Kidney epithelial cell (primary cell): ENCODE measurements at regions not wholly inside any gene's neighbourhood (a gene's known extent, or its start where the extent isn't known, plus 50 kb on each side); places are given as distances from the start of the nearest gene placed in this dataset.

Source experiments
- DNase-seq: peaks from one replicate; pipeline ENCODE4 v3.0.0-alpha.2; 2010; ENCODE audit warnings: low read depth
- H3K27me3 ChIP-seq: 2 replicates; pipeline ENCODE4 v1.6.0; 2011; ENCODE audit warnings: low read length; ENCODE audit not compliant: control insufficient read depth, insufficient read depth
- H3K36me3 ChIP-seq: 2 replicates; pipeline ENCODE4 v1.5.1; 2011; ENCODE audit warnings: low read length; ENCODE audit not compliant: control insufficient read depth, insufficient read depth
- H3K4me3 ChIP-seq: 2 replicates; pipeline ENCODE4 v1.5.1; 2011; ENCODE audit warnings: low read depth, mild to moderate bottlenecking, control low read depth, low read length
- TF ChIP-seq, protein P1 (sequence below): IDR thresholded peaks from 2 replicates; pipeline ENCODE4 v1.5.1; 2011; ENCODE audit warnings: mild to moderate bottlenecking, moderate library complexity, low read length, control low read depth, inconsistent platforms; ENCODE audit not compliant: insufficient read depth, poor library complexity, severe bottlenecking

DNA sequence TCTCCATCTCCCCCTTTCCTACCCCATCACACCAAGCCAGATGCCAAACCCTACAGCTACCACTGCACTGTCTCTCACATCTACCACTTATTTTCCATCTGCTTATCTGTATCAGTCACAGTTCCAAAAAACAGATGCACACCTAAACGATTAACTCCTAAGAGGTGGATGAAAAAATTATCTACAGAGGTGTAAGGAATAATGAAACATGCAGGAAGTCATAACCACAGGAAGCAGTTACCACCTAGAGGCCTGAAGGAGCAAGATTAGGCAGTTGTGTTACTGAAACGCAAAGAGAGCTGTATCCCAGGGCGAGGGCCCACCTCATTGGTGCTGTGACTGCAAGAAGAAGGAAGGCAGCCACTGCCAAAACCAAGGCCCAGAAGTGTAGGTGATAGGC is 87.8 kb upstream of the FAM241A start:
- Histone ChIP-seq H3K4me3 (no peak overlapping the region), H3K36me3 (no peaks in the 10 kb centered on the region), H3K27me3 (no peaks in the 10 kb centered on the region)
- TF ChIP-seq, protein P1, sequence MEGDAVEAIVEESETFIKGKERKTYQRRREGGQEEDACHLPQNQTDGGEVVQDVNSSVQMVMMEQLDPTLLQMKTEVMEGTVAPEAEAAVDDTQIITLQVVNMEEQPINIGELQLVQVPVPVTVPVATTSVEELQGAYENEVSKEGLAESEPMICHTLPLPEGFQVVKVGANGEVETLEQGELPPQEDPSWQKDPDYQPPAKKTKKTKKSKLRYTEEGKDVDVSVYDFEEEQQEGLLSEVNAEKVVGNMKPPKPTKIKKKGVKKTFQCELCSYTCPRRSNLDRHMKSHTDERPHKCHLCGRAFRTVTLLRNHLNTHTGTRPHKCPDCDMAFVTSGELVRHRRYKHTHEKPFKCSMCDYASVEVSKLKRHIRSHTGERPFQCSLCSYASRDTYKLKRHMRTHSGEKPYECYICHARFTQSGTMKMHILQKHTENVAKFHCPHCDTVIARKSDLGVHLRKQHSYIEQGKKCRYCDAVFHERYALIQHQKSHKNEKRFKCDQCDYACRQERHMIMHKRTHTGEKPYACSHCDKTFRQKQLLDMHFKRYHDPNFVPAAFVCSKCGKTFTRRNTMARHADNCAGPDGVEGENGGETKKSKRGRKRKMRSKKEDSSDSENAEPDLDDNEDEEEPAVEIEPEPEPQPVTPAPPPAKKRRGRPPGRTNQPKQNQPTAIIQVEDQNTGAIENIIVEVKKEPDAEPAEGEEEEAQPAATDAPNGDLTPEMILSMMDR: no peak
- DNase-seq: no peak

DNA sequence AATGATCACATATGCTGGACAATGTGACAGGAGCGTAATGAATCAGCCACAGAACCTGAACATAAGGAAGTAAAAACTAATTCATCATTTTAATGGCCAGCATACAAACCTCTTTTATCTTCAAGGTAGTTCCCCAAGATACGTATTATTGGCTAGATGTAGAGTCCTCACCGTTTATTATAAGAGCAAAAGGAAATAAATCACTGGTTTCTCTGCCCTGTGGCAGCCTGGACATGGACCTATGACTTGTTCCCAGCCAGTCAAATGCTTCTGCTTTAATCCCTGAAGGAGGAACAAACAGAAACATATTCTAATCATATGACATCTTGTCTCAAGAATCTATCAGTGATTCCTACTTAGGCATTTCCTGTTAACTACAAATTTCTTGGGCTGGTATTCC is 86.8 kb upstream of the FAM241A start:
- H3K36me3 ChIP-seq: no peaks in the 10 kb centered on the region
- no peak overlapping the region for H3K4me3 ChIP-seq
- no peaks in the 10 kb centered on the region for H3K27me3 ChIP-seq
- DNase-seq: no peak
- TF ChIP-seq, protein P1: no peak

DNA sequence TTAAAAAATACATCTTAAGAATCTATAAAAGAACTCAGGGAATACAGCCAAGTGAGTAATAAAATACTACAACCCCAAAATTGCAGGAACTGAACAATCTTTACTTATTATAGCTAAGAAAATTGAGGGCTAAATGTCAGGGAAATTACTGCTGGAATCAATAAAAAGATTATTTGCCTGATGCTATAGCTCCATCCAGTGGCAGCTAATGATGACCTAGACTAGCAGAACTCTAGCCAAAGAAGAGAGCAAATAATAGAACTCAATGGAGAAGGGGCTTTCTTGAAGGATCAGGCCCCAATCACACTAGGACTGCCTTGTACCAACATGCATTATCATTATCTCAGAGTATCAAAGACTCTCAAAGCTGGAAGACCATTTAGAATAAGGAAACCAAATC is 85.0 kb upstream of the FAM241A start:
- no peaks in the 10 kb centered on the region for H3K36me3 ChIP-seq
- TF ChIP-seq, protein P1: peak; percentile 61
- H3K4me3 ChIP-seq: no peak overlapping the region
- no peaks in the 10 kb centered on the region for H3K27me3 ChIP-seq
- no peak for DNase-seq

DNA sequence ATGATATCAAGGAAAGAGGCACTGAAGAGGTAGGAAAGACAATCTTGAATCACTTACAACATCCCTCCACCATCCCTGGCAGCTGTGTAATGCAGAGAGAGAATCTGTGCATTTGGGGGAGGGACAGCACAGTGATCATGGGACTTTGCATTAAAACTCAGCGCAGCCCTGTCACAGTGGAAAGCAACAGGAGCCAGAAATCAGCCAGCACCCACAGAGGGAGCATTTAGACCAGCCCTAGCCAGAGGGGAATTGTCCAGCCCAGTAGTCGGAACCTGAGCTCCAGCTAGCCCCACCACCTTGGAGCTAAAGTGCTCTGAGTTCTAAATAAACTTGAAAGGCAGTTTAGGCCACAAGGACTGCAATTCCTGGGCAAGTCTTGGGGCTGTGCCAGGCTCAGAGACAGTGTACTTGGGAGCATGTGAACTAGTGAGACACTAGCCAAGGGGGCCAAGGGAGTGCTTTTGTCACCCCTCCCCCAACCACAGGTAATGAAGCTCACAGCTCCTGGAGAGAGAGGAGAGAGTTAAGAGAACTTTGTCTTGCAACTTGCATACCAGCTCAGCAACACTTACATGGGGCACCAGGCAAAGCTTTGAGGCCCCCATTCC is 83.9 kb upstream of the FAM241A start:
- no peaks in the 10 kb centered on the region for H3K27me3 ChIP-seq
- H3K36me3 ChIP-seq: no peaks in the 10 kb centered on the region
- no peak for DNase-seq
- TF ChIP-seq, protein P1: no peak
- no peak overlapping the region for H3K4me3 ChIP-seq

DNA sequence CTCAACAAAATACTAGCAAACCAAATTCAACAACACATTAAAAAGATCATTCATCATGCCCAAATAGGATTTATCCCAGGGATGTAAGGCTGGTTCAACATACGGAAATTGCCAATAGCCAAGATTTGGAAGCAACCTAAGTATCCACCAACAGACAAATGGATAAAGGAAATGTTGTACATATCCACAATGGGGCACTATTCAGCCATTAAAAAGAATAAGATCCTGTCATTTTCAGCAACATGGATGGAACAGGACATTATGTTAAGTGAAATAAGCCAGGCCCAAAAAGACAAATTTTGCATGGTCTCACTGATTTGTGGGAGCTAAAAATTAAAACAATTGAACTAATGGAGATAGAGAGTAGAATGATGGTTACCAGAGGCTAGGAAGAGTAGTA is 82.0 kb upstream of the FAM241A start:
- DNase-seq: no peak
- no peaks in the 10 kb centered on the region for H3K27me3 ChIP-seq
- no peaks in the 10 kb centered on the region for H3K36me3 ChIP-seq
- H3K4me3 ChIP-seq: no peak overlapping the region
- TF ChIP-seq, protein P1: no peak

DNA sequence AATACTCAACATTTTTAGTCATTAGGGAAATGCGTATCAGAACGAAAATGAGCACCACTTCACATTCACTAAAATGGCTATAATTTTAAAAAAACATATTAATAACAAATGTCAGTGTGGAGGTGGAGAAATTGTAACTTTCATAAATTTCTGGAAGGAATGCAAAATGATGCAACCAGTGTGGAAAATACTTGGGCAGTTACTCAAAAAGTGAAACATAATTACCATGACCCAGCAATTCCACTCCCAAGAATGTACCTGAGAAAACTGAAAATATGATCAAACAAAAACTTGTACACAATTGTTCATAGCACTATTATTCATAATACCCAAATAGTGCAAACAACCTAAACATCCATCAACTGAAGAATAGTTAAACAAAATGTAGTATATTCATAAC is 76.1 kb upstream of the FAM241A start:
- no peaks in the 10 kb centered on the region for H3K36me3 ChIP-seq
- H3K4me3 ChIP-seq: no peak overlapping the region
- TF ChIP-seq, protein P1: no peak
- DNase-seq: no peak
- H3K27me3 ChIP-seq: no peaks in the 10 kb centered on the region
